Effector memory CD4-positive, alpha-beta T cell (primary cell): ENCODE measurements at regions not wholly inside any gene's neighbourhood (a gene's known extent, or its start where the extent isn't known, plus 50 kb on each side); places are given as distances from the start of the nearest gene placed in this dataset.
"Not testable (repeated sequence)": the region's sequence is repeated elsewhere in the genome, so short reads cannot be mapped to it uniquely, and the experiment has no call there.

Experiments
- DNase-seq, 3 donors: peaks; one replicate each; pipeline ENCODE4 v3.0.0-alpha.2; 2020
- H3K27ac ChIP-seq: 2 replicates; pipeline ENCODE4 v1.7.0; 2013; ENCODE audit warnings: mild to moderate bottlenecking, low read length, moderate library complexity; ENCODE audit not compliant: insufficient read depth, poor library complexity, severe bottlenecking
- H3K27me3 ChIP-seq: replicated peaks from 2 replicates; pipeline ENCODE4 v1.7.0; 2013; ENCODE audit warnings: mild to moderate bottlenecking, low read length; ENCODE audit not compliant: insufficient read depth, control insufficient read depth, poor library complexity, severe bottlenecking
- H3K36me3 ChIP-seq: 2 replicates; pipeline ENCODE4 v1.7.0; 2013; ENCODE audit warnings: mild to moderate bottlenecking, low read length, moderate library complexity; ENCODE audit not compliant: control insufficient read depth, insufficient read depth
- H3K4me1 ChIP-seq: 2 replicates; pipeline ENCODE4 v1.7.0; 2013; ENCODE audit warnings: low read length, mild to moderate bottlenecking; ENCODE audit not compliant: control insufficient read depth, insufficient read depth, poor library complexity, severe bottlenecking
- H3K4me3 ChIP-seq: 2 replicates; pipeline ENCODE4 v1.7.0; 2013; ENCODE audit warnings: low read length, low read depth, mild to moderate bottlenecking; ENCODE audit not compliant: insufficient read depth, poor library complexity, severe bottlenecking
- H3K9me3 ChIP-seq: 2 replicates; pipeline ENCODE4 v1.7.0; 2013; ENCODE audit warnings: mild to moderate bottlenecking, low read length, moderate library complexity; ENCODE audit not compliant: control insufficient read depth

DNA sequence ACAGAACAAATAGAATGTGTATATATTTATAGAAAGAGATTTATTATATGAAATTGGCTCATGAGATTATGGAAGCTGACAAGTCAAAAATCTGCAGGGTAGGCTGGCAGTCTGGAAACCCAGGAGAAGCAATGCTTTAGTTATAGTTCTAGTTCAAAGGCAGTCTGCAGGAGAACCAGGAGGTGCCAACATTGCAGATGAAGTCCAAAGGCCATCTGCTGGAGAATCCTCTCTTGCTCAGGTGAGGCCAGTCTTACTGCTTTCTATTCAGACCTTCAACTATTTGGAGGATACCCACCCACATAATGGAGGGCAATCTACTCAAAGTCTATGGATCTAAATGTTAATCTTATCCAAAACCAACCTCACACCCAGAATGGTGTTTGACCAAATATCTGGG, 75.9 kb upstream of the MRPS6 start:
- H3K4me3 ChIP-seq: no peak overlapping the region
- no peaks in the 10 kb centered on the region for H3K9me3 ChIP-seq
- DNase-seq: no peak
- H3K36me3 ChIP-seq: no peaks in the 10 kb centered on the region
- H3K27me3 ChIP-seq: no peaks in the 10 kb centered on the region
- peaks cover 9% of the 10 kb centered on the region for H3K4me1 ChIP-seq
- no peak overlapping the region for H3K27ac ChIP-seq

- H3K4me3 ChIP-seq: no peak overlapping the region
- H3K4me1 ChIP-seq: peaks cover 9% of the 10 kb centered on the region
- no peaks in the 10 kb centered on the region for H3K9me3 ChIP-seq
- no peaks in the 10 kb centered on the region for H3K36me3 ChIP-seq
- no peak overlapping the region for H3K27ac ChIP-seq
- no peak for DNase-seq
- H3K27me3 ChIP-seq: no peaks in the 10 kb centered on the region
Observed at GRCh38 chr21:33994373-33994772, 78.8 kb upstream of the ATP5PO start.

DNA sequence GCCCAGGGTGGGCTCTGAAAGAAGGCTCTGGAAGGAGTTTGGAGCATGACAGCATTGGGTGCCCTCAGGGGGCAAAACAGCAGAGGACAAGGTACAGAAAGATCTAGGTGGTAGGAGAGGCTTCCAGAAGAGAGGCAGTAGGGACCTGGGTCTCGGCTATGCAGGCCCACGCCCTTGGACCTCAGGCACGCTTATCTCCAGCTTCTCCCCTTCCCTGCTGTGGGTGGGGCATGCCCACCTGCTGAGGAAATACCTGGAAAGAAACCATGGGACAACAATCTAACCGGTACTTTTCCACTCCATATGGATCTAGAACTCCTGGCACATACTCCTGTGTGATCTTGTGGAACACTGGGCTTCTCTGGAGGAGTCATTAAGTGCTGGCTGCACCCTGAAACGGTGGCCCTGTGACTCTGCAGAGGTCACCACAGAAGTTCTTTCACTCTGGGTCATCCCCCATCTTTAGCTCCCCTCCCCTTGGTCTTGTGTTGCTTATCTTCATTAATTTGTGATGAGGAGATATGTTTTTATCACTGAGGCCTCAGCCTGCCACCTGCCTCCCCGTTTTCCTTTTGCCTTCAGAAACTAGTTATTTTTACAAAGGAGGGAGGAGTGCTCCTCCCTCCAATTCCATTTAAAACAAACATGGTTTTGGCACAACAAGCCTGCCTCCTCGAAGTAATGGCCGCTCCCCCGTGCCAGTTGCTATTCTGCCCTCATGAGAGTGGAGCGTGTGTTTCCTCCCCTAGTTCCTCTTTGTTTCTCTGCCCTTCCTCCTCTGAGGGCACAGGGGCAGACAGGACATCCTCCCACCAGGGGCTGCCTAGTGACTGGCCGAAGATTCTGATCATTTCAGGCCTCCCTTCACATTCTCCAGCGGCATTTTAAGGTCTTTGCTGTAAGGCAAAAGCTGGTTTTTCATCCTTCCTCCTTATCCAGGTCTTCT, 78.0 kb upstream of the ATP5PO start:
- Histone ChIP-seq H3K27me3 (no peaks in the 10 kb centered on the region), H3K36me3 (no peaks in the 10 kb centered on the region), H3K9me3 (no peaks in the 10 kb centered on the region), H3K27ac (no peak overlapping the region), H3K4me1 (peaks cover 7% of the 10 kb centered on the region), H3K4me3 (no peak overlapping the region)
- DNase-seq: no peak

GRCh38 chr21:33992412-33992811, 76.8 kb upstream of the ATP5PO start:
- H3K9me3 ChIP-seq, H3K4me3 ChIP-seq, H3K36me3 ChIP-seq, H3K4me1 ChIP-seq, DNase-seq, H3K27me3 ChIP-seq, H3K27ac ChIP-seq: not testable (repeated sequence)

GRCh38 chr21:33991133-33991532, 75.5 kb upstream of the ATP5PO start:
- no peaks in the 10 kb centered on the region for H3K36me3 ChIP-seq

DNA sequence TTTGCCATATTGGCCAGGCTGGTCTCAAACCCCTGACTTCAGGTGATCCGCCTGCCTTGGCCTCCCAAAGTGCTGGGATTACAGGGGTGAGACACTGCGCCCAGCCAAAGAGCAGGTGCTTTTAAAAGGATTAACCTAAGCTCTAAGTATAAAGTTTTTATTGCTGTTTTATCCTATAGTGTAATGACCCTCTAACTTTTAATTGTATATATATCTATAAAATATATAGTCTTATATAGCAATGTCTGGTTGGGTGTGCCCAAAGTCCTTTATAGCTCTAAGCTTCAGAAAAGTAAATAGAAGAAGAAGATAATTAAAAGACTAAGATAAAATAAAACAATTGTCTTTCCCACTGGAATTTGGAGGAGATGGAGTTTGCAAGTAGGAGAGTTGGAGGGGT, 73.8 kb upstream of the ATP5PO start:
- no peaks in the 10 kb centered on the region for H3K36me3 ChIP-seq
- no peak overlapping the region for H3K4me3 ChIP-seq
- H3K4me1 ChIP-seq: no peaks in the 10 kb centered on the region
- no peaks in the 10 kb centered on the region for H3K27me3 ChIP-seq
- H3K9me3 ChIP-seq: no peaks in the 10 kb centered on the region
- H3K27ac ChIP-seq: no peak overlapping the region
- no peak for DNase-seq

More at GRCh38 chr21:33991133-33991532, 75.5 kb upstream of the ATP5PO start:
- Histone ChIP-seq H3K4me1 (no peaks in the 10 kb centered on the region), H3K27ac (no peak overlapping the region), H3K4me3 (no peak overlapping the region), H3K9me3 (no peaks in the 10 kb centered on the region), H3K27me3 (no peaks in the 10 kb centered on the region)
- no peak for DNase-seq

- no peak for DNase-seq
- no peak overlapping the region for H3K27ac ChIP-seq
- no peaks in the 10 kb centered on the region for H3K4me1 ChIP-seq
- H3K9me3 ChIP-seq: no peaks in the 10 kb centered on the region
- H3K36me3 ChIP-seq: no peaks in the 10 kb centered on the region
- H3K4me3 ChIP-seq: no peak overlapping the region
- no peaks in the 10 kb centered on the region for H3K27me3 ChIP-seq
Observed at GRCh38 chr21:33988237-33989017, 72.8 kb upstream of the ATP5PO start.

GRCh38 chr21:33987461-33987860, 71.9 kb upstream of the ATP5PO start:
- Histone ChIP-seq H3K27ac (no peak overlapping the region), H3K36me3 (no peaks in the 10 kb centered on the region), H3K4me1 (no peaks in the 10 kb centered on the region), H3K4me3 (no peak overlapping the region), H3K9me3 (no peaks in the 10 kb centered on the region), H3K27me3 (no peaks in the 10 kb centered on the region)
- no peak for DNase-seq

DNA sequence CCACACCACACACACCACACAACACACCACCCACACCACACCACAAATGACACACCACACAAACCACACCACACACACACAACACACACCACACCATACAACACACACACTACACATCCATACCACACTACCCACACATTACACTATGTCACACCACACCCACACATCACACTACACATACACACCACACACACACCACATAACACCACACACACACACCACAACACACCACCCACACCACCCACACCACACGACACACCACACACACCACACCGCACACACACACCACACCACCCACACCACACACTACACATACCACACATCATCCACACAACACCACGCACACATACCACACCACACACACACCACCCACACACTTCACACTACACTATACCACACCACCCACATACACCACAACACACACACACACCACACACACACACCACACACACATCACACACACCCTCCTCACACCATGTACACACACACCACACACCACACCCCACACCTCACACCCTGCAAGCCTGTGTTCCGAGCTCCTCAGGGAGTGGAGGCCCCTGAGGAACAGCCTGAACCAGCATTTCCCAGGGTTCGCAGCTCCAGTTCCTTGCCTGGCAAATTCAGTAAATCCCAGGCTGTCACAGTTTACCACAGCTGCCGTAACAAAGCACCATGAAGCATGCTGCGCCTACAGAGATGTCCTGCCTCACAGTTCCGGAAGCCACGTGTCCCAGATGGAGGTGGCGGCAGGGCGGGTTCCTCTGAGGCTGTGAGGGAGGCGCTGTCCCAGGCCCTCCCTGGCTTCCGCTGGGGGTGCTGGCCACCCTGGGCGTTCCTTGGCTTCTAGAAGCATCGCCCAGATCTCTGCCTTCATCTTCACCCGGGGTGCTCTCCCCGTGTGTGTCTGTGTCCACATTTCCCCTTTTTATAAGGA, 69.8 kb upstream of the ATP5PO start:
- DNase-seq: no peak
- no peaks in the 10 kb centered on the region for H3K9me3 ChIP-seq
- H3K4me3 ChIP-seq: no peak overlapping the region
- H3K27ac ChIP-seq: no peak overlapping the region
- no peaks in the 10 kb centered on the region for H3K36me3 ChIP-seq
- H3K4me1 ChIP-seq: no peaks in the 10 kb centered on the region
- no peaks in the 10 kb centered on the region for H3K27me3 ChIP-seq
